ENCODE measurements at regions not wholly inside any gene's neighbourhood (a gene's known extent, or its start where the extent isn't known, plus 50 kb on each side); places are given as distances from the start of the nearest gene placed in this dataset.
A peak's percentile ranks its signal among the peaks of the same experiment; 100 is the strongest.

GRCh38 chr2:60604486-60605064 lies 51.1 kb upstream of the BCL11A start (continued):
- no peak for TF ChIP-seq MBD2 (IDR thresholded peaks at IDR 0.05; ENCODE audit: borderline replicate concordance, low read depth)
- 0 out of 2 replicates have a peak, but pooled peaks have one; percentile 14 for TF ChIP-seq MAFG (tag; conservative IDR thresholded peaks at IDR 0.05)

GRCh38 chr2:60605866-60606265 lies 52.4 kb upstream of the BCL11A start:
- H3K4me1 ChIP-seq (replicated peaks in 1 of 2; ENCODE audit: control insufficient read depth in 2 of 2, insufficient read depth in 2 of 2, low read length in 2 of 2) = no peaks in the 10 kb centered on the region
- H3K27me3 ChIP-seq (ENCODE audit: control insufficient read depth in 2 of 2, insufficient read depth in 2 of 2, low read length in 2 of 2) = peaks cover 2 to 17% of the 10 kb centered on the region in 2 experiments; a peak in 4 of 5 replicates
- POLR2A ChIA-PET = no interaction called here
- in situ Hi-C loops (cut with MboI) (no loop called here), intact Hi-C loops (cut with micrococcal nuclease) (no loop called here)
- H3K27ac ChIP-seq (ENCODE audit: extremely low read depth, low read depth, low read length) = no peak overlapping the region
- no peaks in the 10 kb centered on the region for H3K36me3 ChIP-seq (ENCODE audit: control insufficient read depth, insufficient read depth, low read length)
- H3K4me3 ChIP-seq = no peak overlapping the region
- WGBS (ENCODE audit: insufficient coverage, low coverage, missing lambda C conversion rate) = 1% methylated on average over 4 of the region's 4 CpGs
- FAIRE-seq (no peak), DNase-seq (ENCODE audit: extremely low read depth in 1 of 4, low spot score in 3 of 4) (no peak), ATAC-seq (no peak)
- no peak overlapping the region for H2AFZ ChIP-seq (ENCODE audit: low read depth, low read length)
- H3K79me2 ChIP-seq (ENCODE audit: control insufficient read depth, insufficient read depth, low read length) = no peaks in the 10 kb centered on the region
- no peak overlapping the region for H3K4me2 ChIP-seq (ENCODE audit: insufficient read depth, low read length)
- H4K20me1 ChIP-seq (replicated peaks; ENCODE audit: control insufficient read depth, insufficient read depth, low read length) = no peaks in the 10 kb centered on the region
- no peaks in the 10 kb centered on the region for H3K9me1 ChIP-seq (ENCODE audit: control insufficient read depth, insufficient read depth, low read length)
- H3K9me3 ChIP-seq (replicated peaks; ENCODE audit: control insufficient read depth, insufficient read depth, low read depth, low read length) = no peaks in the 10 kb centered on the region
- BruUV-seq (replicated peaks) = no TSS peak
- CTCF ChIA-PET (ENCODE audit: low intra/inter-chr PET ratio) = no interaction called here
- no peak overlapping the region for H3K9ac ChIP-seq (ENCODE audit: insufficient read depth in 1 of 2, low read depth in 2 of 2, low read length in 2 of 2)
- TF ChIP-seq ZNF212 (CRISPR knock-in tag; IDR thresholded peaks at IDR 0.05) (no peak), SREBF1 (IDR thresholded peaks at IDR 0.05; ENCODE audit: borderline replicate concordance, low read depth, low read length) (no peak), ZBED1 (IDR thresholded peaks at IDR 0.05) (no peak), ZNF232 (CRISPR knock-in tag; IDR thresholded peaks at IDR 0.05) (no peak), ZNF584 (CRISPR knock-in tag; IDR thresholded peaks at IDR 0.05; ENCODE audit: low read depth) (no peak), BRF2 (IDR thresholded peaks at IDR 0.05; ENCODE audit: borderline replicate concordance, insufficient read depth, insufficient read length) (no peak), POU5F1 (IDR thresholded peaks at IDR 0.05; ENCODE audit: borderline replicate concordance, low read depth, low read length, partially characterized antibody) (no peak), JUNB (CRISPR knock-in tag; conservative IDR thresholded peaks at IDR 0.05) (no peak), NCOA4 (IDR thresholded peaks at IDR 0.05; ENCODE audit: partially characterized antibody) (no peak), HNRNPL (IDR thresholded peaks at IDR 0.05; ENCODE audit: low read depth, low read length) (no peak), SNIP1 (IDR thresholded peaks at IDR 0.05; ENCODE audit: low read depth) (no peak), ZC3H8 (IDR thresholded peaks at IDR 0.05) (no peak), TAF1 (IDR thresholded peaks at IDR 0.05; ENCODE audit: control insufficient read depth, extremely low read depth, insufficient read depth, low read length, severe bottlenecking) (no peak), PKNOX1 (IDR thresholded peaks at IDR 0.05) (no peak), ZBTB26 (CRISPR knock-in tag; IDR thresholded peaks at IDR 0.05) (no peak), MYNN (IDR thresholded peaks at IDR 0.05) (no peak), MYNN (CRISPR knock-in tag; IDR thresholded peaks at IDR 0.05) (no peak)

Measured in K562 (cell line).